ENCODE measurements at regions not wholly inside any gene's neighbourhood (a gene's known extent, or its start where the extent isn't known, plus 50 kb on each side); places are given as distances from the start of the nearest gene placed in this dataset.

DNA sequence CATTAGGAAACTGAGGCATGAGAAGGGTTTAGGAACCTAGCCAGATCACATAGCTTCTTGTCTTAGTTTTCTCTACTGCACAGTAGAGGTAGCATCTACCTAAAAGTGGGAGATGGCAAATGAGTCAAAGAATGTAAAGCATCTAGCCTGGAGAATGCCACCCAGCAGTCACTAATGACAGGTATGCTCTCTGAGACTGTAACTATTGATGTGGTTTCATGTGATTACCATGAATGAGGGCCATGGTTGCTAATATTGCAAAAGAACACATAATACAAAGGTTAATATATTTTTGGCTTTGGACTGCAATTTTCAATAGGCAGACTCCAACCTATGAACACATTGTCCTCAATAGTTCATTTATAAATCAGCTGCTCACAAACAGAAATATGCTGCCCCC is 389.9 kb downstream of the GRIN2B start:
- no peaks in the 10 kb centered on the region for H3K4me1 ChIP-seq (replicated peaks in 1 of 2)
- TF ChIP-seq POLR2A (IDR thresholded peaks at IDR 0.05), result no peak
- TF ChIP-seq, protein P1, sequence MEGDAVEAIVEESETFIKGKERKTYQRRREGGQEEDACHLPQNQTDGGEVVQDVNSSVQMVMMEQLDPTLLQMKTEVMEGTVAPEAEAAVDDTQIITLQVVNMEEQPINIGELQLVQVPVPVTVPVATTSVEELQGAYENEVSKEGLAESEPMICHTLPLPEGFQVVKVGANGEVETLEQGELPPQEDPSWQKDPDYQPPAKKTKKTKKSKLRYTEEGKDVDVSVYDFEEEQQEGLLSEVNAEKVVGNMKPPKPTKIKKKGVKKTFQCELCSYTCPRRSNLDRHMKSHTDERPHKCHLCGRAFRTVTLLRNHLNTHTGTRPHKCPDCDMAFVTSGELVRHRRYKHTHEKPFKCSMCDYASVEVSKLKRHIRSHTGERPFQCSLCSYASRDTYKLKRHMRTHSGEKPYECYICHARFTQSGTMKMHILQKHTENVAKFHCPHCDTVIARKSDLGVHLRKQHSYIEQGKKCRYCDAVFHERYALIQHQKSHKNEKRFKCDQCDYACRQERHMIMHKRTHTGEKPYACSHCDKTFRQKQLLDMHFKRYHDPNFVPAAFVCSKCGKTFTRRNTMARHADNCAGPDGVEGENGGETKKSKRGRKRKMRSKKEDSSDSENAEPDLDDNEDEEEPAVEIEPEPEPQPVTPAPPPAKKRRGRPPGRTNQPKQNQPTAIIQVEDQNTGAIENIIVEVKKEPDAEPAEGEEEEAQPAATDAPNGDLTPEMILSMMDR (IDR thresholded peaks at IDR 0.05), result no peak
- intact Hi-C loops (cut with DNase I), result no loop called here
- no peak overlapping the region for H3K4me3 ChIP-seq
- no peaks in the 10 kb centered on the region for H3K9me3 ChIP-seq (replicated peaks in 1 of 3)
- H3K36me3 ChIP-seq (replicated peaks in 1 of 2), result no peaks in the 10 kb centered on the region
- no peak overlapping the region for H3K27ac ChIP-seq
- DNase-seq, result no peak
- no peaks in the 10 kb centered on the region for H3K27me3 ChIP-seq

DNA sequence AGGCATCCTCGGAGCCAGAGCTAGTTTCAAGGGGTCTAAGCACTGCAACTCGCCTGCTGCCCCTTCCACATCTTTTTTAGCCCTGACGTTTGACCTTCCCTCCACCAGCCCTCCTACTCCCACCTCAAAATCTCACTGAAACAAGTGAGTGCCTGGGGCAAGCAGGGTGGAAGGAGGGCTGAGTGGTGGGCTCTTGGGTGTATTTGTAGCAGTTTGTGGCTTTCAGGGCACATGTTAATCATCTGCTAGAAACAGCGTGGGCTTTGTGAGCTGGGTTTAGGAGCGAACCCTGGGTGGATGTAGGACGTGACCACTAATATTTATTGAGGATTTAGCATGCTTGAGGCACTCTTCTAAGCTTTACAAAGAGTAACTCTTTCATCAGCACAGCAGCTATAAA is 390.3 kb downstream of the GRIN2B start:
- Histone ChIP-seq H3K27ac (no peak overlapping the region), H3K4me1 (replicated peaks in 1 of 2) (no peaks in the 10 kb centered on the region), H3K27me3 (no peaks in the 10 kb centered on the region), H3K36me3 (replicated peaks in 1 of 2) (no peaks in the 10 kb centered on the region), H3K4me3 (no peak overlapping the region), H3K9me3 (replicated peaks in 1 of 3) (no peaks in the 10 kb centered on the region)
- intact Hi-C loops (cut with DNase I), result no loop called here
- no peak for TF ChIP-seq POLR2A (IDR thresholded peaks at IDR 0.05)
- TF ChIP-seq, protein P1 (IDR thresholded peaks at IDR 0.05), result no peak
- 64 to 80% (median 70%) methylated on average over 6 of the region's 6 CpGs for WGBS, 4 donors
- DNase-seq, result no peak

DNA sequence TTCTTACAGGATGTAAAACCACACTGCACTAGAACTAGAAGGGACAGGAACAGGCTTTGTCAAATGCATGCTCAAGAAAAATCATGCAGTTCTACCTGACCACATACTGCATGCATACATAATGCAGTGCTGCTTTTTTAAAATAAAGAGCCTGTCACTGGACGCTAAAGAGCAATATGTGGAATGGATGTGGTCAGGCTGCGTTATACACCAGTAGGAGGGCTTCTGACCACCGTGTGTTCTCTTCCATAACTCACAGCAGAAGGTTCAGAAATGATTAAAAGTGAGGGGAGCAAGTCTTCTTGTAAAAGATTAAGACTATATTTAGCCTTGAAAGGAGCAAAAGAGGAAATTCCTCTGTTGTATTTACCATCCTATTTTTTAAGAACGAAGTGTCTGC is 392.0 kb downstream of the EMP1 start:
- TF ChIP-seq, protein P1 (IDR thresholded peaks at IDR 0.05), result no peak
- no peak for TF ChIP-seq POLR2A (IDR thresholded peaks at IDR 0.05)
- Histone ChIP-seq H3K4me1 (replicated peaks in 1 of 2) (no peaks in the 10 kb centered on the region), H3K4me3 (no peak overlapping the region), H3K27ac (no peak overlapping the region), H3K9me3 (replicated peaks in 1 of 3) (no peaks in the 10 kb centered on the region), H3K27me3 (no peaks in the 10 kb centered on the region), H3K36me3 (replicated peaks in 1 of 2) (no peaks in the 10 kb centered on the region)
- WGBS, 4 donors, result 30 to 37% (median 31%) methylated on average over 4 of the region's 4 CpGs
- intact Hi-C loops (cut with DNase I), result no loop called here
- DNase-seq, result no peak

DNA sequence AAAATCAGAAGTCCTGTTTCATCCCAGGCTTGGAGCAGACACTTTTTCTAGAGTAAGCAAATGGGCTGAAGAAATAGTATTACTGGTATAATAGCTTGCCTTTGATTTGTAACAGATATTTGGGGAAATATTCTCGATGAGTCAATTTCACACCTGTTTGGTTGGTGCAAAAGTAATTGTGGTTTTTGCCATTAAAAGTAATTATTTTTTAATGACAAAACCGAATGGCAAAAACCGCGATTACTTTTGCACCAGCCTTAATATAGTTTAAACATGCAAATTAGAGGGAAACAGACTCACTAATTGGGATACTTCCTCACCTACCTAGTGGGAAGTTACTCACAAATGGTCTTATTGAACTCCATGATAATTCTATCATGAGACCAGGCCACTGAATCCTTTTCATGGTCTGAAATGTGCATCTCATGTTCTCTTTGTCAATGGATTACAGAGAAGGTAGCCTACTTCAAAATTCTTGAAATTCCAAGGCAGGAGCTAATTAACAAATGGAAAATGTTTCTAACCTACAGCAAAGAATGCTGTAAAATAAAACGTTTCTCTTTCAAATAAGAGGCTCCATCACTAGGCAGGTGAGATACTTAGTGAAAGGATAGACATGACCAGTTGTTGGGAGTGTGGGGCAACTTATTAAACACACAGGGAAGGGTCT is 391.3 kb downstream of the EMP1 start:
- Histone ChIP-seq H3K27me3 (no peaks in the 10 kb centered on the region), H3K4me1 (replicated peaks in 1 of 2) (no peaks in the 10 kb centered on the region), H3K27ac (no peak overlapping the region), H3K36me3 (replicated peaks in 1 of 2) (no peaks in the 10 kb centered on the region), H3K9me3 (replicated peaks in 1 of 3) (no peaks in the 10 kb centered on the region), H3K4me3 (no peak overlapping the region)
- DNase-seq, result no peak
- 49 to 64% (median 57%) methylated on average over 5 of the region's 5 CpGs for WGBS, 4 donors
- intact Hi-C loops (cut with DNase I), result no loop called here
- TF ChIP-seq, protein P1 (IDR thresholded peaks at IDR 0.05), result no peak
- no peak for TF ChIP-seq POLR2A (IDR thresholded peaks at IDR 0.05)
